GM18873 (cell line): ENCODE measurements at regions not wholly inside any gene's neighbourhood (a gene's known extent, or its start where the extent isn't known, plus 50 kb on each side); places are given as distances from the start of the nearest gene placed in this dataset.

Experiments used
- ATAC-seq: cut with Tn5 transposase; IDR thresholded peaks from one replicate; pipeline ENCODE4 v1.9.1; 2021; ENCODE audit warnings: mild to moderate bottlenecking, moderate library complexity, moderate number of reproducible peaks; ENCODE audit not compliant: unreplicated experiment, low FRiP score

GRCh38 chr6:141594874-141595273 lies 537.9 kb upstream of the GJE1 start:
- ATAC-seq: no peak

DNA sequence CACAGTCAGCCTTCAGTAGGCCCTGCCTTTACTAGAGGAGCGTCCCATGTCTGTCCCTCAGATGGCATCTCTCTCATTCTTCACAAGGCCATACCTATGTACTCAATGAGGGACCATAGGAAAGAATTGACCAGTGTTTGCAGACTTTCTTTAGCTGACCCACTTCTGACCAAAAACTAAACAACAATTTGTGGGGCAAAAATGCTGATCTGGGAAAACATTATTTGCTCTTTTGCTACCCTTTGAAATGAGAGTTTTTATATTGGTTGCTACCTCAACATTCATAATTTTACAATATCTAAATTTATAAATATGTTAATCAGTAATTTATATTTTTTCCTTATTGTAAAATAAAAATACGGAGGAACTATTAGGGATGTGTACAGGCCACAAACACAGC lies 539.4 kb upstream of the GJE1 start:
- no peak for ATAC-seq

- no peak for ATAC-seq
These were observed 545.1 kb upstream of the GJE1 start for GRCh38 chr6:141587482-141588266.

- no peak for ATAC-seq
These were observed 551.7 kb upstream of the GJE1 start for GRCh38 chr6:141580988-141581552.

GRCh38 chr6:141580131-141580530 lies 552.6 kb upstream of the GJE1 start:
- ATAC-seq: no peak

- ATAC-seq: no peak
These were observed 556.0 kb upstream of the GJE1 start for GRCh38 chr6:141576751-141577150.

GRCh38 chr6:141562851-141563763 lies 569.6 kb upstream of the GJE1 start:
- ATAC-seq: peak; percentile 85

DNA sequence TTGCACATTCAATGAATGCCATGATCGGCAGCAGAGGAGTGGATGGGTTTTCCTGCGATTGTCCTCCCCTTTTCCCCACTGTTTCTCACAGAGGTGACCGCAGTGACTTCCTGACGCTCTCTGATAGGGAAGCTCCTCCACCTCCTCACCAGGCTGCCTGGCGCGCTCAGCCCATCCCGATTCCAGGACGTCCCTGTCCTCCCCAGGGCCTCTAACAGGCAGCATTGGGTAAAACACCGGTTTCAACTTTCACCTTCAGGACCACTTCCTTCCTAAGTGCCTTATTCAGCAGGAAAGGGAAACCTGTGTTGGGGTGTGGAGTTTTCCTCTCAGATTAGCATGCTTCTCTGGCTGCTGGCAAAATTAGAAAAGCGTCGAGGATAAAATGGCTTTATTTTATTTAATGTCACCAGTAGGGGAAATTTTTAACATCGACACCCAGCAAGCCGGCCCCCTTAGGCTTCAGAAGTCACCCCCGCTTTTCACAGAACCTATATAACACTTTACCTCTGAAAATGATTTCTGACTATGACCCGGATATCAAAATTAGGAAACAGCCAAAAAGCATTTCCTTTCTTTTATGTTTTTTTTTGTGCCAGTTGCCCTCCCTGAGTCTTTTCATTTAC lies 570.4 kb upstream of the GJE1 start:
- peak; percentile 19 for ATAC-seq

GRCh38 chr6:141561154-141561553 lies 571.6 kb upstream of the GJE1 start:
- no peak for ATAC-seq

DNA sequence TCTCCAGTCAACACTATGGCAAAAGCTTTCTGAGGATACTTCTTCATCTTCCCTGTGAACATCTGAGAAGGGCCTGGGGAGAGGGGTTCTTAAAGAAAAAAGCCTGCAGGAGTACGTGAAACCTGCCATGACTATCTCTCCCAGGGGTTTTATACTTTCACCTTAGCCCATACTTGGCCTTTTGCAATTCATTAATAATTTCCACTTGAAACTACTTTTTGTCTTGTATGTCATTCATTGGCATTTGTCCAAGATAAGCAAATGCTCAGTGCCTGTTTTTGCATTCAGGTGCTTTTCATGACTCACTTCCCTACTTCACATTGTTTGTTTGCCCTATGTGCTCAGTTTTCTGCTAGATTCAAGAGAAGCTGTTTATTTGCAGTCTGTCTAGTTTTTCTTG lies 580.3 kb upstream of the GJE1 start:
- no peak for ATAC-seq

GRCh38 chr6:141552031-141552430 lies 580.7 kb upstream of the GJE1 start:
- ATAC-seq: no peak

DNA sequence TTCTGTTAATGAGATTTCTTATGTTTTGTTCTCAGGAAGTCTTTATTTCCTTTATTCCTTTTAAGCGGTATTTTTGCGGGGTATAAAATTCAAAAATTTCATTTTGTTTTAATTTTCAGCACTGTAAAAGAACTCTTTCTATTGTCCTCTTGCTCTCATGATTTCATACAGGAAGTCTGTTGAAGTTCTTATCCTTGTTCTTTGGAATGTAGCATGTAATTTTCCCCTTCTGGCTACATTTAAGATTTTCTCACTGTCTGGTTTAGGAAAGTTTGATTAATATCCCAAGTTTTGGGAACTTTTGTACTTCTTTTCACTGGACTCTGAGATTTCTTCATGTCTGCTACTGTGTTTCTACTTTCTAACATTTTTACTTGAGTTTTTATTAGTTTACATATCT lies 581.4 kb upstream of the GJE1 start:
- no peak for ATAC-seq

DNA sequence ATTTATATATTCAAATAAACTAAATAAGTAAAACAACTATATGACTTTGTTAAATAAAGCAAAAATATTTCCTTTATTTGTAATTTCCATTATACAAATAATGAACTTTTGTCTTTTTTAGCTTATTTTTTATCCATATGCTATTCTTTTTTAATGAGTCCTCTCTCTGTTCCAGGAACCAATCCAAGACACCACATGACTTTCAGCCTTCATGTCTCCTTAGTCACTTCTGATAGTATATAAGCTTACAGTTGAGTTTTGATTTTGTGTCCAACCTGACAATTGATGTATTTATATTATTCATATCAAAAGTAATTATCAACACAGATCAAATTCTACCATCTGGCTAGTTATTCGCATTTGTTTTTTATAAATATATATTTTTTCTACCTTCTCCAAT lies 582.3 kb upstream of the GJE1 start:
- no peak for ATAC-seq

DNA sequence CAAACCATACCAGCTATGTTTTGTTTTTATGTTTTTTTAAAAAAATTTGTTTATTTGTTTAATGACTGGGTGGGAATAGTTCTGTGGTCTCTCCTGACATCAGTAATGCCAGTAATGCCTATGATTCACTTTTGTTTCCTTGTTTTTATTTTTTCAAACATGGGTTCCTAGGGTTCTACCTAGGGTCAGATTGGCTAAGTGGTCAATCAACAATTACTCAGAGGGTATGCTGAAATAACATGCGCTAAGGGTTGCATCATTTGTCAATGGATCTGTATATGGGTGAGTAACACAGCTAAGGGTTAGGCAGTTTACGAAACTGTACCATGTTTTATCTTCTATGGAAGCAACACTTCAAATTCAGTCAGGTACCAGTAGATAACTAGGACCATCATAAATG lies 583.8 kb upstream of the GJE1 start:
- ATAC-seq: no peak

DNA sequence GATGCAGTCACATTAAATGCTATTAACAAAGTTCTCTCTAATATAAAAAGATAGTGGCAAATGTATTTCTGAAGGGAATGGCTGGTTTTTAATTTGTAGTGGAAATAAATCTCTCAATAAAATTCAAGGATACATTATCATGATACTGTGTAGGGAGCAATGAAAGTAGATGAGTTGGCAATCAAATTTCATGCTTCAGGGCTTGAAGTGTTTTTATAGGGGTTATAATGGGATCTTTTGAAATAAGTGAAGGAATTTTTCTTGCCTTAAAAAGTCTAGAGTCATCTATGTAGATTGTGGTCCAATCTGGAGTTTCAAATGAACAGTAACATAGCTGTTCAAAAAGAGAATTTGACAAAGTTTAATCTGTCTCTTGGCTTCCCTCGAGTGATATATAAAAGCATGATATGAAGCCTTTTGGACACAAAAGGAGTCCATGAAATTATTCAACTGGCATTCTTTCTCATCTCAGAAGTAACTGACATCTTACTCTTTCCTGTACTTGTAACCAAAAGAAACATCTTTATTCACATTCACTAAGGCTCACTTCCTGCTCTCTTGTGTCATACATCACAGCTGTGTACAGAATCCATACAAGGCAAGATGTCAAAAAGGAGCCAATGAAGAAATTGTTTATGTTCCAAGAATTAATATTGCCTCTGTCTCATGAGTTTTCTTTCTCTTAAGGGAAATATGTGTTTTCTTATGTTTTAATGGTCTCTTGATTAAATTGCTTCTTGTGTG lies 591.0 kb upstream of the GJE1 start:
- no peak for ATAC-seq

- no peak for ATAC-seq
These were observed 592.5 kb upstream of the GJE1 start for GRCh38 chr6:141540207-141540606.

GRCh38 chr6:141539617-141540016 lies 593.1 kb upstream of the GJE1 start:
- ATAC-seq: no peak

DNA sequence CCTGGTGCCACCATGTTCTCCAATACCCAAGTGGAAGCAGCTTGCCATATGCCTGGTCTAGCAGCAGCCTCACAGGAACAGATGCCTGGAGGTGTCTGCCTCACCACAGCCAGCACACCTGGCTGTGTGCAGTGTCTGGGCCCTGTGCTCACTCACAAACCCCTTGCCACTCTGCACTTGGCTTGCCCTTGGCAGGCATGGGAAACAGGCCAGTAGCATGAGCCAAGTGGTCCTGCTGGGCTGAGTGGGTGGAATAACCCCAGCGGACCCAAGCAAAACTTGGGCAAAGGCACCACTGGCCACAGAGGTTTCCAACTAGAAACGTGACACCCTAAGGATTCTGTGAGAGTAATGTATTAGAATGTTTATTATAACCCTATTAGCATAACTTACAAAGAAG lies 600.5 kb upstream of the GJE1 start:
- no peak for ATAC-seq

- ATAC-seq: no peak
These were observed 601.7 kb upstream of the GJE1 start for GRCh38 chr6:141531040-141531439.

GRCh38 chr6:141528596-141528995 lies 604.1 kb upstream of the GJE1 start:
- no peak for ATAC-seq
